ENCODE measurements at regions not wholly inside any gene's neighbourhood (a gene's known extent, or its start where the extent isn't known, plus 50 kb on each side); places are given as distances from the start of the nearest gene placed in this dataset.

GRCh38 chr1:116819081-116819480, 64.9 kb downstream of the CD2 start:
- ATAC-seq (no peak), DNase-seq (no peak)
- peaks cover 5% of the 10 kb centered on the region for H3K9me3 Mint-ChIP-seq
- H3K36me3 Mint-ChIP-seq (ENCODE audit: insufficient read depth) = peaks cover under 1% of the 10 kb centered on the region
- H3K27me3 Mint-ChIP-seq (ENCODE audit: low read depth) = no peaks in the 10 kb centered on the region
- H3K4me1 Mint-ChIP-seq (ENCODE audit: low read depth) = peaks cover 40% of the 10 kb centered on the region
- no peak overlapping the region for H3K4me3 Mint-ChIP-seq

GRCh38 chr1:116820369-116820768, 66.1 kb downstream of the CD2 start:
- Mint-ChIP-seq H3K27me3 (ENCODE audit: low read depth) (no peaks in the 10 kb centered on the region), H3K36me3 (ENCODE audit: insufficient read depth) (no peaks in the 10 kb centered on the region), H3K4me3 (no peak overlapping the region), H3K9me3 (no peaks in the 10 kb centered on the region), H3K4me1 (ENCODE audit: low read depth) (peaks cover 33% of the 10 kb centered on the region)
- DNase-seq (no peak), ATAC-seq (no peak)

GRCh38 chr1:116821763-116822162, 67.5 kb downstream of the CD2 start:
- Mint-ChIP-seq H3K27me3 (ENCODE audit: low read depth) (no peaks in the 10 kb centered on the region), H3K36me3 (ENCODE audit: insufficient read depth) (no peaks in the 10 kb centered on the region), H3K9me3 (no peaks in the 10 kb centered on the region), H3K4me3 (no peak overlapping the region), H3K4me1 (ENCODE audit: low read depth) (peaks cover 37% of the 10 kb centered on the region)
- ATAC-seq (no peak), DNase-seq (no peak)

- ATAC-seq = no peak
- Mint-ChIP-seq H3K9me3 (peaks cover 4% of the 10 kb centered on the region), H3K4me3 (no peak overlapping the region), H3K27me3 (ENCODE audit: low read depth) (no peaks in the 10 kb centered on the region), H3K36me3 (ENCODE audit: insufficient read depth) (peaks cover 1% of the 10 kb centered on the region), H3K4me1 (ENCODE audit: low read depth) (peaks cover 42% of the 10 kb centered on the region)
- DNase-seq = no peak
Observed at GRCh38 chr1:116824631-116825206, 70.5 kb downstream of the CD2 start.

- Mint-ChIP-seq H3K27me3 (ENCODE audit: low read depth) (no peaks in the 10 kb centered on the region), H3K4me1 (ENCODE audit: low read depth) (peaks cover 44% of the 10 kb centered on the region), H3K4me3 (no peak overlapping the region), H3K9me3 (peaks cover 4% of the 10 kb centered on the region), H3K36me3 (ENCODE audit: insufficient read depth) (peaks cover 1% of the 10 kb centered on the region)
- DNase-seq (no peak), ATAC-seq (no peak)
Observed at GRCh38 chr1:116825207-116825719, 71.0 kb downstream of the CD2 start.

- ATAC-seq = no peak
- no peak for DNase-seq
- H3K4me3 Mint-ChIP-seq = peak overlapping the region; percentile 56
- H3K27me3 Mint-ChIP-seq (ENCODE audit: low read depth) = no peaks in the 10 kb centered on the region
- H3K9me3 Mint-ChIP-seq = peaks cover 4% of the 10 kb centered on the region
- H3K36me3 Mint-ChIP-seq (ENCODE audit: insufficient read depth) = peaks cover 1% of the 10 kb centered on the region
- H3K4me1 Mint-ChIP-seq (ENCODE audit: low read depth) = peaks cover 50% of the 10 kb centered on the region
Observed at GRCh38 chr1:116825720-116826438, 71.6 kb downstream of the CD2 start.

- DNase-seq (peak; percentile 50), ATAC-seq (peak; percentile 93 to 94)
- H3K27me3 Mint-ChIP-seq (ENCODE audit: low read depth) = no peaks in the 10 kb centered on the region
- H3K4me3 Mint-ChIP-seq = peak overlapping the region; percentile 56
- H3K36me3 Mint-ChIP-seq (ENCODE audit: insufficient read depth) = peaks cover 1% of the 10 kb centered on the region
- peaks cover 4% of the 10 kb centered on the region for H3K9me3 Mint-ChIP-seq
- peaks cover 53% of the 10 kb centered on the region for H3K4me1 Mint-ChIP-seq (ENCODE audit: low read depth)
Observed at GRCh38 chr1:116826818-116827606, 72.8 kb downstream of the CD2 start.

GRCh38 chr1:116827607-116828105, 73.4 kb downstream of the CD2 start:
- H3K4me1 Mint-ChIP-seq (ENCODE audit: low read depth) = peaks cover 53% of the 10 kb centered on the region
- DNase-seq = no peak
- H3K9me3 Mint-ChIP-seq = peaks cover 4% of the 10 kb centered on the region

GRCh38 chr1:116832308-116832931, 77.3 kb upstream of the PTGFRN start:
- H3K4me1 Mint-ChIP-seq (ENCODE audit: low read depth) = peaks cover 28% of the 10 kb centered on the region
- DNase-seq (no peak), ATAC-seq (no peak)
- H3K9me3 Mint-ChIP-seq = peaks cover 8% of the 10 kb centered on the region
- peaks cover 1% of the 10 kb centered on the region for H3K36me3 Mint-ChIP-seq (ENCODE audit: insufficient read depth)
- no peaks in the 10 kb centered on the region for H3K27me3 Mint-ChIP-seq (ENCODE audit: low read depth)
- H3K4me3 Mint-ChIP-seq = no peak overlapping the region

More at GRCh38 chr1:116827607-116828105, 73.4 kb downstream of the CD2 start:
- peak; percentile 6 to 11 for ATAC-seq
- Mint-ChIP-seq H3K4me3 (peak overlapping the region; percentile 56), H3K36me3 (ENCODE audit: insufficient read depth) (peaks cover 1% of the 10 kb centered on the region), H3K27me3 (ENCODE audit: low read depth) (no peaks in the 10 kb centered on the region)

- H3K9me3 Mint-ChIP-seq = peaks cover 5% of the 10 kb centered on the region
- peaks cover 22% of the 10 kb centered on the region for H3K4me1 Mint-ChIP-seq (ENCODE audit: low read depth)
- no peak overlapping the region for H3K4me3 Mint-ChIP-seq
- H3K27me3 Mint-ChIP-seq (ENCODE audit: low read depth) = no peaks in the 10 kb centered on the region
- no peaks in the 10 kb centered on the region for H3K36me3 Mint-ChIP-seq (ENCODE audit: insufficient read depth)
- ATAC-seq (no peak), DNase-seq (no peak)
Observed at GRCh38 chr1:116832932-116833578, 76.7 kb upstream of the PTGFRN start.

- H3K36me3 Mint-ChIP-seq (ENCODE audit: insufficient read depth) = no peaks in the 10 kb centered on the region
- peaks cover 5% of the 10 kb centered on the region for H3K9me3 Mint-ChIP-seq
Observed at GRCh38 chr1:116833718-116834117, 76.0 kb upstream of the PTGFRN start.

GRCh38 chr1:116834595-116834994, 75.1 kb upstream of the PTGFRN start:
- Mint-ChIP-seq H3K36me3 (ENCODE audit: insufficient read depth) (no peaks in the 10 kb centered on the region), H3K27me3 (ENCODE audit: low read depth) (no peaks in the 10 kb centered on the region), H3K4me1 (ENCODE audit: low read depth) (peaks cover 13% of the 10 kb centered on the region), H3K9me3 (peaks cover 5% of the 10 kb centered on the region), H3K4me3 (no peak overlapping the region)
- no peak for DNase-seq
- ATAC-seq = no peak

More at GRCh38 chr1:116833718-116834117, 76.0 kb upstream of the PTGFRN start:
- ATAC-seq (no peak), DNase-seq (no peak)
- peaks cover 17% of the 10 kb centered on the region for H3K4me1 Mint-ChIP-seq (ENCODE audit: low read depth)
- no peak overlapping the region for H3K4me3 Mint-ChIP-seq
- no peaks in the 10 kb centered on the region for H3K27me3 Mint-ChIP-seq (ENCODE audit: low read depth)

- ATAC-seq = no peak
Observed at GRCh38 chr1:116835161-116835560, 74.6 kb upstream of the PTGFRN start.

More at GRCh38 chr1:116835161-116835560, 74.6 kb upstream of the PTGFRN start:
- Mint-ChIP-seq H3K27me3 (ENCODE audit: low read depth) (no peaks in the 10 kb centered on the region), H3K36me3 (ENCODE audit: insufficient read depth) (no peaks in the 10 kb centered on the region), H3K4me3 (no peak overlapping the region), H3K9me3 (peaks cover 5% of the 10 kb centered on the region), H3K4me1 (ENCODE audit: low read depth) (peaks cover 10% of the 10 kb centered on the region)
- DNase-seq = no peak

Measured in activated T-cell treated with anti-CD3 and anti-CD28 coated beads, Interleukin-2, amount 50 U/mL, for 4 hours (primary cell).